Endothelial cell of umbilical vein (primary cell): ENCODE measurements at regions not wholly inside any gene's neighbourhood (a gene's known extent, or its start where the extent isn't known, plus 50 kb on each side); places are given as distances from the start of the nearest gene placed in this dataset.
"Not testable (repeated sequence)": the region's sequence is repeated elsewhere in the genome, so short reads cannot be mapped to it uniquely, and the experiment has no call there.

Experiments
- BruUV-seq: library from RNA; stranded (reverse); fragments of 400-500 nt; replicated peaks from 2 replicates; lab custom pipeline; 2021; lab: Mats Ljungman, UMichigan
- CTCF ChIA-PET: fragments of 300-600, 350-600 bp; sonication (Branson Sonifier 250); formaldehyde crosslinking; loops from one replicate; lab custom pipeline; 2021; ENCODE audit warnings: antibody characterized with exemption, inconsistent platforms; lab: Charles Lee
- POLR2A ChIA-PET: fragments of 300-600, 350-600 bp; sonication (Branson Sonifier 250); formaldehyde crosslinking; loops from one replicate; lab custom pipeline; 2021; ENCODE audit warnings: antibody characterized with exemption, inconsistent platforms; lab: Charles Lee
- DNase-seq: peaks from one replicate; pipeline ENCODE4 v3.0.0-alpha.2; 2011; ENCODE audit warnings: low read depth, low spot score
- FAIRE-seq: peaks from 2 replicates; lab custom pipeline; 2011; peaks lifted over from hg19 to GRCh38; lab: Jason Lieb, UNC
- H2AFZ ChIP-seq: 2 replicates; pipeline ENCODE4 v1.6.0; 2012; ENCODE audit warnings: low read depth, low read length, control low read depth, inconsistent platforms
- H3K27ac ChIP-seq: 2 replicates; pipeline ENCODE4 v1.5.1; 2011; ENCODE audit warnings: low read depth, mild to moderate bottlenecking, control low read depth, low read length, moderate library complexity; ENCODE audit not compliant: insufficient read depth
- H3K27me3 ChIP-seq, 2 experiments: 2 replicates each; pipeline versions ENCODE4 v1.6.0 to v1.6.1; 2011; ENCODE audit warnings: low read length in 2 of 2, mixed read lengths in 1 of 2; ENCODE audit not compliant: control insufficient read depth in 2 of 2, insufficient read depth in 2 of 2
- H3K36me3 ChIP-seq, 2 experiments: 2 replicates in 1 of 2; 3 replicates in 1 of 2; pipeline ENCODE4 v1.5.1; 2011; ENCODE audit warnings: low read length in 2 of 2, mild to moderate bottlenecking in 1 of 2, moderate library complexity in 1 of 2; ENCODE audit not compliant: control insufficient read depth in 2 of 2, insufficient read depth in 2 of 2; ENCODE audit errors: extremely low read depth in 1 of 2
- H3K4me1 ChIP-seq: 3 replicates; pipeline ENCODE4 v1.5.1; 2011; ENCODE audit warnings: mild to moderate bottlenecking, low read length; ENCODE audit not compliant: control insufficient read depth, insufficient read depth; ENCODE audit errors: extremely low read depth
- H3K4me2 ChIP-seq: 2 replicates; pipeline ENCODE4 v1.6.1; 2011; ENCODE audit warnings: low read length, control low read depth, mixed read lengths; ENCODE audit not compliant: insufficient read depth
- H3K4me3 ChIP-seq, 3 experiments: fragments of 200-600 bp in 1 of 3; sonication (generic), shearing (Covaris generic) in 1 of 3; replicated peaks in 1 of 3; 2 replicates each; pipeline ENCODE4 v1.5.1; 2011 to 2016; ENCODE audit warnings: control low read depth in 3 of 3, low read length in 3 of 3, mild to moderate bottlenecking in 2 of 3, inconsistent platforms in 1 of 3, low read depth in 1 of 3, moderate library complexity in 1 of 3; ENCODE audit not compliant: insufficient read depth in 1 of 3
- H3K79me2 ChIP-seq: 2 replicates; pipeline ENCODE4 v1.6.0; 2012; ENCODE audit warnings: low read length, inconsistent platforms; ENCODE audit not compliant: control insufficient read depth, insufficient read depth
- H3K9ac ChIP-seq: replicated peaks from 2 replicates; pipeline ENCODE3; 2011; ENCODE audit warnings: low read length, control low read depth; ENCODE audit not compliant: insufficient read depth; ENCODE audit errors: extremely low read depth
- H3K9me1 ChIP-seq: replicated peaks from 3 replicates; pipeline ENCODE4 v1.6.0; 2011; ENCODE audit warnings: mild to moderate bottlenecking, low read length; ENCODE audit not compliant: control insufficient read depth, insufficient read depth; ENCODE audit errors: extremely low read depth
- H3K9me3 ChIP-seq: replicated peaks from 2 replicates; pipeline ENCODE4 v1.5.1; 2012; ENCODE audit warnings: low read length, inconsistent platforms; ENCODE audit not compliant: control insufficient read depth, insufficient read depth
- H4K20me1 ChIP-seq: replicated peaks from 2 replicates; pipeline ENCODE3; 2011; ENCODE audit warnings: mild to moderate bottlenecking, low read length; ENCODE audit not compliant: control insufficient read depth, insufficient read depth; ENCODE audit errors: extremely low read depth
- CTCF ChIP-seq, 2 donors: IDR thresholded peaks; 1 replicate in 1 of 2; 2 replicates in 1 of 2; pipeline ENCODE4 v1.5.1; 2011; ENCODE audit warnings: low read length in 2 of 2, mild to moderate bottlenecking in 2 of 2, moderate library complexity in 2 of 2, control low read depth in 1 of 2, inconsistent platforms in 1 of 2, low read depth in 1 of 2; ENCODE audit not compliant: insufficient read depth in 1 of 2; ENCODE audit errors: extremely low read depth in 1 of 2
- FOS ChIP-seq: IDR thresholded peaks from 2 replicates; pipeline ENCODE4 v1.6.1; 2011; ENCODE audit warnings: mild to moderate bottlenecking, low read length, moderate library complexity, borderline replicate concordance; ENCODE audit not compliant: insufficient read depth
- GATA2 ChIP-seq: IDR thresholded peaks from 2 replicates; pipeline ENCODE4 v1.7.0; 2011; ENCODE audit warnings: low read depth, mild to moderate bottlenecking, moderate library complexity, mixed read lengths, low read length; ENCODE audit not compliant: insufficient read length, insufficient read depth
- JUN ChIP-seq: IDR thresholded peaks from 2 replicates; pipeline ENCODE4 v1.6.1; 2011; ENCODE audit warnings: borderline replicate concordance, low read depth; ENCODE audit not compliant: insufficient read length, insufficient read depth
- MAX ChIP-seq: IDR thresholded peaks from 2 replicates; pipeline ENCODE4 v1.6.1; 2011; ENCODE audit not compliant: insufficient read depth, insufficient read length
- MYC ChIP-seq: IDR thresholded peaks from one replicate; pipeline ENCODE4 v1.6.1; 2011; ENCODE audit warnings: mild to moderate bottlenecking, low read depth, low read length
- POLR2A ChIP-seq: IDR thresholded peaks from 2 replicates; pipeline ENCODE4 v1.6.1; 2012; ENCODE audit warnings: low read depth, mild to moderate bottlenecking, control low read depth, low read length
- POLR2AphosphoS5 ChIP-seq: IDR thresholded peaks from 2 replicates; pipeline ENCODE4 v1.6.1; 2012; ENCODE audit warnings: low read depth, mild to moderate bottlenecking, control low read depth, low read length, moderate library complexity; ENCODE audit not compliant: insufficient read depth
- dilution Hi-C: fragments of 300-500 bp; cut with MboI; formaldehyde crosslinking; loops from one replicate; pipeline ENCODE4 v1.15.0; 2019; ENCODE audit warnings: low sequenced_read_pairs; ENCODE audit not compliant: extremely low pct_ligation_motif_present
- intact Hi-C: fragments of 100-400 bp; cut with micrococcal nuclease; formaldehyde crosslinking; loops from one replicate; pipeline ENCODE4 v1.10.0; 2022

- H3K4me3 ChIP-seq, H2AFZ ChIP-seq, H3K9ac ChIP-seq, DNase-seq, intact Hi-C loops, H3K4me2 ChIP-seq, FAIRE-seq, CTCF ChIA-PET, H3K27me3 ChIP-seq, H4K20me1 ChIP-seq, H3K27ac ChIP-seq, H3K9me3 ChIP-seq, H3K4me1 ChIP-seq, dilution Hi-C loops, H3K36me3 ChIP-seq, H3K9me1 ChIP-seq, POLR2A ChIA-PET, BruUV-seq: not testable (repeated sequence)
- H3K79me2 ChIP-seq, result peaks cover 24% of the 10 kb centered on the region
These were observed 56.4 kb downstream of the VPREB1 start for GRCh38 chr22:22300946-22301345.

GRCh38 chr22:22316589-22316988 is 72.0 kb downstream of the VPREB1 start:
- TF ChIP-seq POLR2A, result no peak
- no peak for TF ChIP-seq POLR2AphosphoS5
- no peak for TF ChIP-seq CTCF (IDR thresholded peaks at IDR 0.05; ENCODE audit: extremely low read depth in 1 of 2, insufficient read depth in 1 of 2, low read depth in 1 of 2, low read length in 2 of 2)
- TF ChIP-seq GATA2, result no peak
- TF ChIP-seq FOS, result no peak
- no peak for TF ChIP-seq MYC
- TF ChIP-seq MAX, result no peak
- TF ChIP-seq JUN, result no peak
- Histone ChIP-seq H3K4me2 (no peak overlapping the region), H4K20me1 (no peaks in the 10 kb centered on the region), H3K9me3 (no peaks in the 10 kb centered on the region), H3K9ac (no peak overlapping the region), H3K4me3 (no peak overlapping the region), H3K79me2 (no peaks in the 10 kb centered on the region), H3K27ac (no peak overlapping the region), H3K4me1 (no peaks in the 10 kb centered on the region), H3K27me3 (no peaks in the 10 kb centered on the region), H3K36me3 (peaks cover 5 to 13% of the 10 kb centered on the region in 2 experiments), H2AFZ (no peak overlapping the region), H3K9me1 (no peaks in the 10 kb centered on the region)
- DNase-seq (no peak), FAIRE-seq (no peak)
- intact Hi-C loops (no loop called here), dilution Hi-C loops (no loop called here)
- ChIA-PET CTCF (no interaction called here), POLR2A (no interaction called here)
- BruUV-seq, result no TSS peak
